ENCODE measurements at regions not wholly inside any gene's neighbourhood (a gene's known extent, or its start where the extent isn't known, plus 50 kb on each side); places are given as distances from the start of the nearest gene placed in this dataset.
"Not testable (repeated sequence)": the region's sequence is repeated elsewhere in the genome, so short reads cannot be mapped to it uniquely, and the experiment has no call there.

GRCh38 chr7:131627735-131628190 is 71.3 kb upstream of the PODXL start:
- no peak for FAIRE-seq

- no peak for FAIRE-seq
Observed at GRCh38 chr7:131626643-131627042, 70.2 kb upstream of the PODXL start.

DNA sequence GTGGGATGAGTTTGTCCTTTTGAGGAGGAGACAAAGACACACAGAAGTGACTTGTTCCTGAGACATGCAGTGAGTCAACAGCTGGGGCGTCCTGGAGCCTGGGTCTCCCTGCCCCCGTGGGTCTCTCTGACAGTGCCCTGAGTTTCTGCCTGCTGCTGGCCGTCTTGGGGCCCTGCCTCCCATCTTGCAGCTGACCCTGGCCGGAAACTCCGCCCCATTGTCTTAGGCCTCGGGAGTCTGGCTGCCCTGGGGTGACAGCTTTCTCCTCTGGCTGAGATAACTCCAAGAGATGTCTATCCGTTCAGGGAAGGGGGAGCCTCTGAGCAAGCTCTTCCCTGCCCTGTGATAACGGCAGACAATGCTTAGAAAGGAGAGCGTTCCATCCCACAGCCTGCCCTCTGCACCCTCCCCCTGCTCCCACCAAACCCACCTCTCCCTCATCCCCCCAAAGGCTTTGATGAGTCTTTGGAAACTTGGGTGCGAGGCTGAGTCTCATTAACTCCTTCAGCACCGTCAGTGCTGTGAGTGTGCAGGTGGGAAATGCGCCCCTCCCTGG is 69.5 kb upstream of the PODXL start:
- FAIRE-seq: no peak

DNA sequence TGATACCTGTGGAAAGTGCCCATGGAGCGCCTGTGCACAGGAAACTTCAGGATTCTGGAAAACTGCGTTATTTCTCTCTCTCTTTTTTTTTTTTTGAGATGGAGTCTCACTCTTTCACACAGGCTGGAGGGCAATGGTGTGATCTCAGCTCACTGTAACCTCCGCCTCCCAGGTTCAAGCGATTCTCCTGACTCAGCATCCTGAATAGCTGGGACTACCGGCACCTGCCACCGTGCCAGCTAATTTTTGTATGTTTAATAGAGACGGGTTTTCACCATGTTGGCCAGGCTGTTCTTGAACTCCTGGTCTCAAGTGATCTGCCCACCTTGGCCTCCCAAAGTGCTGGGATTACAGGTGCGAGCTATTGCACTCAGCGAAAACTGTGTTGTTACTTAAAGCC is 68.9 kb upstream of the PODXL start:
- FAIRE-seq: not testable (repeated sequence)

DNA sequence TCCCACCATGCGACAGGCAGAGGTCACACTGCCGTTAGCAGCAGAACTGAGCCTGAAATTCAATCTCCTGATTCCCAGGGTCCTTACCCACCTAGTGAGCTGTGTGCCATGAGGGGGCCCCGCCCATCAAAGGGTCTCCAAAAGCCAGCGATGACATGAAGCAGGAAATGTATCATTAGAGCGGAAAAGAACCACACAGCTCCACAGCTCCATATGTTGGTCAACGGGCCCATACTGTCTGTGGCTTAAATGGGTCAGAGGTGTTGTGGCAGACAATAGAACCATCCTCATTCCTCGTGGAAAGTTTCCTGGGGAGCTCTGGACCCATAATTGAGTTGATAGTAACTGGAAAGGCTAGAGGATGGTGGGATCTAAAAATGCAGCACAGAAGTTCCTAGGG is 68.1 kb upstream of the PODXL start:
- no peak for FAIRE-seq

- no peak for FAIRE-seq
Observed at GRCh38 chr7:131623154-131623553, 66.7 kb upstream of the PODXL start.

DNA sequence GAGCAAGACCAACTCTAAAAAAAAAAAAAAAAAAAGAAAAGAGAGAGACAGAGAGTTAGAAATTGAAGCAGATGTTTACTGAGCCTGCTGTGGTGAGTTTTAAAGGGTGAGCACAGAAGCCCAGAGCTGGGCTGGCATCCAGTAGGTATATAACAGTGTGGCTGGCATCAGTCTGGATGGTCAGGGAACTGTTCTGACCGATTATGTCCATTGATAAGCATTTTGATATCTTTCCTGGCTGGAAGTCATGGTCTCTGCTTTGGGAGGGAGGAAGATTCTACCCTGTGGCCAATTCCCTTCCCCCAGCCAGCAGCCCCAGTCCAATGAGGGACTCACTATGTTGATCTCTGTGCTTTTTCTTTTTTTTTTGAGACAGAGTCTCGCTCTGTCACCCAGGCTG is 65.2 kb upstream of the PODXL start:
- no peak for FAIRE-seq

- FAIRE-seq: no peak
Observed at GRCh38 chr7:131620673-131621609, 64.5 kb upstream of the PODXL start.

- FAIRE-seq: no peak
Observed at GRCh38 chr7:131619336-131620305, 63.2 kb upstream of the PODXL start.

- FAIRE-seq: no peak
Observed at GRCh38 chr7:131618391-131618790, 62.0 kb upstream of the PODXL start.

GRCh38 chr7:131616487-131617200 is 60.2 kb upstream of the PODXL start:
- FAIRE-seq: no peak

DNA sequence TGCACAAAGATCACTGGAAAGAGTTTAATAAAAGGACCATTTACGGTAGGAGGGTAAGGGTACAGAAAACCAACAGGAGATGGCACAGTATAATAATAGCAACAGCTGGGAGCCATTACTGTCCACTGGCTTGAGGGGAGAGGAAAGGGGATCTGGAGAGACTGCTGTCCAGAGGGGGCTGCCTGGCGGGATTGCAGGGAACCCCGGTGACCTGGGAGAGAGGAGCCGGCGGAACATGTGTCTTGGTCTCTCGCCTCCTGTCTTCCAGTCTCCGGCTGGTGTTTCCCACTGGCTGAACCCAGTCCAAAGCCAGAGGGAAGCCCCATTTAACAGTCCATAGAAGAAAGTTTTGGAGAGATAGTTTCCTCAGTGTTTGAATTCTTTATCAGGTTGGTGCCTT is 57.5 kb upstream of the PODXL start:
- FAIRE-seq: no peak

DNA sequence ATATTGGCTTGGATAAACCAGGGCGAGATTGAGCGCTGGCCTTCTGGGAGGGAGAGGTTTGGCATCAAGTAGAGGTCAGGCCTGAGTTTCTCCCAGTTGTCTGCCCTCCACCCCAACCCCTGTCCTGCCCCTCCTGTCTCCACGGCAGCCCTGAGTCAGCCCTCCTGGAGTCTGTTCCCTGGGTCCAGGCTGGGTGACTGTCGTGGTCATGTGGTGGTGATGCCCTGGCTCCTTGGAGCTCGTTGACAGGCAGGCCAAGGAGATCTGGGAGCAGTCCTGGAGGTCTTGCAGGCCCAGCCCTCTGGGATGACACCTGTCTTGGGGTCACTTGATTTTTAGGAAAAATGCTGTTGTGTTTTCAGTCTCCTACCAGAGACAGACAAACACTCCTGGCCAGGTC is 53.6 kb upstream of the PODXL start:
- no peak for FAIRE-seq

DNA sequence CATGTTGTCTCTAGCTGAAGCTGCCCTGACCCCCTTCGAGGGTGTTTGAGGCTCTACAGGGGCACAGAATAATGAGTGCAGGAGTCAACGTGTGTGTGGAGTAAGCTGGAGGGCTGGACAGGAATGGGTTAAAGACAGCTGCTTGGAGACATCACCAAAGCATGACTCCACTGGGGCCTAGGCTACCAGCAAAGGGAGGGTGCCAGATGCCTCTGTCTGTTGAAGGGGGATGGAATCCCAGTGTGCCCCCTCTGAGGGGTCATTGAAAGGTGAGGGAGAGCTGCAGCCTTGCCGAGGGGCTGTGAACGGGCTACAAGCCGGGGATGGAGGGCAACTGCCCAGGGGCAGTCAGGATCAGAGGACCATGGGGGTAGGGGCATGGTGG is 51.7 kb upstream of the PODXL start:
- FAIRE-seq: no peak

GRCh38 chr7:131607291-131608115 is 51.1 kb upstream of the PODXL start:
- no peak for FAIRE-seq

GRCh38 chr7:131606346-131607290 is 50.2 kb upstream of the PODXL start:
- no peak for FAIRE-seq
